ENCODE measurements at regions not wholly inside any gene's neighbourhood (a gene's known extent, or its start where the extent isn't known, plus 50 kb on each side); places are given as distances from the start of the nearest gene placed in this dataset.

DNA sequence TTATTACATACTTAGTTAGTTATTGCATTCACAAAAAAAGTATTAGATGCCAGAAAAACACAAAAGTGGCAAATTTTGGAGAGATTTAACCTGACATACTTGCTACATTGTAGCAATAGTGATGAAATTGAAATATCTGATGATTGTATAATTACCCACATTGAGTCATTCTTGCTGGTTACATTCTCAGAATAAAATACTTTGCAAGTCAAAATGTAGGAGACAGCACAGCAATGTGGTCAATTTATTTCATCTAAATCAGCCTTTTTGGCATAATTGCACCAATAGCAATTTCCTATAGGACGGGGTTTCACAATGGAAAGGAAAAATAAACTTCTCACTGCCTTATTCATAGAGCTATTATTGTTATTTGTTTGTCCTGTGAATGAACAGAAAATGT, 125.0 kb upstream of the ETV6 start:
- no peak overlapping the region for H3K4me3 ChIP-seq (ENCODE audit: low read depth, low read length)
- DNase-seq (ENCODE audit: low read depth) = no peak
- TF ChIP-seq, protein P1, sequence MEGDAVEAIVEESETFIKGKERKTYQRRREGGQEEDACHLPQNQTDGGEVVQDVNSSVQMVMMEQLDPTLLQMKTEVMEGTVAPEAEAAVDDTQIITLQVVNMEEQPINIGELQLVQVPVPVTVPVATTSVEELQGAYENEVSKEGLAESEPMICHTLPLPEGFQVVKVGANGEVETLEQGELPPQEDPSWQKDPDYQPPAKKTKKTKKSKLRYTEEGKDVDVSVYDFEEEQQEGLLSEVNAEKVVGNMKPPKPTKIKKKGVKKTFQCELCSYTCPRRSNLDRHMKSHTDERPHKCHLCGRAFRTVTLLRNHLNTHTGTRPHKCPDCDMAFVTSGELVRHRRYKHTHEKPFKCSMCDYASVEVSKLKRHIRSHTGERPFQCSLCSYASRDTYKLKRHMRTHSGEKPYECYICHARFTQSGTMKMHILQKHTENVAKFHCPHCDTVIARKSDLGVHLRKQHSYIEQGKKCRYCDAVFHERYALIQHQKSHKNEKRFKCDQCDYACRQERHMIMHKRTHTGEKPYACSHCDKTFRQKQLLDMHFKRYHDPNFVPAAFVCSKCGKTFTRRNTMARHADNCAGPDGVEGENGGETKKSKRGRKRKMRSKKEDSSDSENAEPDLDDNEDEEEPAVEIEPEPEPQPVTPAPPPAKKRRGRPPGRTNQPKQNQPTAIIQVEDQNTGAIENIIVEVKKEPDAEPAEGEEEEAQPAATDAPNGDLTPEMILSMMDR (IDR thresholded peaks at IDR 0.05; ENCODE audit: control insufficient read depth, extremely low read depth, insufficient read depth) = no peak

DNA sequence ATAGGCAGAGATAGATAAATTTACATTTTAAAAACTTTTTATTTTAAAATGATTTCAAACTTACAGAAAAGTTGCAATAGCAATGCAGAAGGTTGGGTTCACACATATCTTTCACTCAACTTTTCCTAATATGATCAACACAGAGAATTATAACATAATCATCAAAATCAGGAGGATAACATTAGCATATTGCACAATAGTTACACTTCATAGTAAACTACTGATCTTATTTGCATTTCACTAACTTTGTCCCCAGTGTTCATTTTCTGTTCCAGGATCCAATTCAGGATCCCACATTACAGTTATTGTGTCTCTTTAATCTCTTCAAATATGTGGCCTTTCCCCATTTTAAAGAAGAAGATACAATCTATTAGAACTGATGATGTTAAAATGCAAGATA, 115.4 kb upstream of the ETV6 start:
- no peak for DNase-seq (ENCODE audit: low read depth)
- H3K4me3 ChIP-seq (ENCODE audit: low read depth, low read length) = no peak overlapping the region
- TF ChIP-seq, protein P1 (IDR thresholded peaks at IDR 0.05; ENCODE audit: control insufficient read depth, extremely low read depth, insufficient read depth) = no peak

DNA sequence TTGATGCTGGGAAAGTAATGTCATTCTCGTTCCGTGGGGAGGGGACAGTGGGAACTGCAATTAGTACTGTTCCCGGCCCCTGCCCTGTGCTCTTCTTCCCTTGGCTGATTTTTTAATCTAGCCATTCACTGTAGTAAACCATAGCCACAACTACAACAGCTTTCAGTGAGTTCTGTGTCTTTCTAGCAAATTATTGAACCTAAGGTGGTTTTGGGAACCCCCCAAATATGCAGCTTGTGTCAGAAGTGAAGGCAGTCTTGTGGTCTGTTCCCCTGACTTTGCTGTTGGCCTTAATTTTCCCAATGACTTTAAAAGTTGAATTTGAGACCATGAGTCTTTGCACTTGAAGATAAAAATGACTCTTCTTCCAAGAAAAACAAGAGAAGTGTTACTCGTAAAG, 114.3 kb upstream of the ETV6 start:
- TF ChIP-seq, protein P1 (IDR thresholded peaks at IDR 0.05; ENCODE audit: control insufficient read depth, extremely low read depth, insufficient read depth) = no peak
- no peak for DNase-seq (ENCODE audit: low read depth)
- no peak overlapping the region for H3K4me3 ChIP-seq (ENCODE audit: low read depth, low read length)

DNA sequence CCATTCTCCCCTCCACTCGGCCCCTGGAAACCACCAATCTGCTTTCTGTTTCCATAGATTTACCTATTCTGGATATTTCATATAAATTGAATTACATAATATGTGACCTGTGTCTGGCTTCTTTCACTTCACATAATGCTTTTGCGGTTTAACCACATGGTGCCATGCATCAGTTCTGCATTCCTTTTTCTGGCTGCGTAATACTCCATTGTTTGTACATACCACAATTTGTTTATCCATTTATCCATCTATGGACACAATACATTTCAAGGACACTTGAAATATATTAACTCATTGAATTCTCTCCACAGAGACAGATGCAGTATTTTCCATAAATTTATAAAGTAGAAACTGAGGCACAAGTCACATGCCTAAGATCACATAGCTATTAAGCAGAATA, 110.3 kb upstream of the ETV6 start:
- TF ChIP-seq, protein P1 (IDR thresholded peaks at IDR 0.05; ENCODE audit: control insufficient read depth, extremely low read depth, insufficient read depth) = no peak
- no peak for DNase-seq (ENCODE audit: low read depth)
- H3K4me3 ChIP-seq (ENCODE audit: low read depth, low read length) = no peak overlapping the region

DNA sequence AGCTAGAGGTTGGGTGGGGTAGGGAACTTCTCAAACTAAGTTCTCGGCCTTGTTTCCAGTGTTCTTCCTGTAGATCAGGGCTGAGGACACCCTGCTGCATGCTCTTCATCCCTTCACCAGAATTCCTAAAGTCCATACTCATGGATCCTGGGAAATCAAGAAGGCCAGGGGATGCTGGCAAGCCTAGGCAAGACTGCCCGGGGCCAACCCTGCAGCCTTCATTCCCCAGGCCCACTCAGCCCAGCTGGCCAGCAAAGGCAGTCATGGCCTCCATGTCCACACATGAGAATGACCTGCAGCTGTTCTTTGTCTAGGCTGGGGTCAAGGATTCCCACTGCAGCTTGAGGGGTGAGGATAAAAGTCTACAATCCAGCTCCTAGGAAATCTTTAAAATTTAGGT, 109.3 kb upstream of the ETV6 start:
- TF ChIP-seq, protein P1 (IDR thresholded peaks at IDR 0.05; ENCODE audit: control insufficient read depth, extremely low read depth, insufficient read depth) = no peak
- no peak for DNase-seq (ENCODE audit: low read depth)
- H3K4me3 ChIP-seq (ENCODE audit: low read depth, low read length) = no peak overlapping the region

DNA sequence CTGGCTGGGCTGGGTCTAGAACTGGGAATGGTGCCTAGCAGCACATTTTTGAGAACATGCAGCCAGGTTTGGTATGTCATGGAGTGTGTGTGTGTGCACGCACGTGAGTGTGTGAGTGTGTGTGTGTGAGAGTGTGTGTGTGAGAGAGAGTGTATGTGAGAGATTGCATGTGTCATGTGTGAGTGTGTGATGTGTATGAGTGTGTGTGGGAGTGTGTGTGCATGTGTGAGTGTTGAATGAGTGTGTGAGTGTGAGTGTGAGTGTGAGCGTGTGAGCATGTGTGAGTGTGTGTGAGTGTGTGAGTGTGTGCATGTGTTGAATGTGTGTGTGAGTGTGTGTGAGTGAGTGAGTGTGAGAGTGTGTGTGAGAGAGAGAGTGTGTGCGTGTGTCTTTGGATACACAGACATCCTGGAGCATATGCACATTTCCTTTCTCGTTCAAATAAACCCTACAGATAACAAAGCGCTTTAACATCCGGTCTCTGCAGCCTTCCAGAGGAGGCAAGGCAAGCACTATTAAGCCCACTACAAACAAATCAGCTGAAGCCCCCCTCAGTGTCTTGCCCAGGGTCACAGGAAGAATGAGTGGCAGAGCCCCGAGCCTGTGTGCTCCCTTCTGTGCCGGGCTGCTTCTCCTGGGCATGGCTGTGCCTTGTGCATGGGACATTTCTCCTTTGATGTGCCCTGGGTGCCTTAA, 108.7 kb upstream of the ETV6 start:
- DNase-seq (ENCODE audit: low read depth) = no peak
- TF ChIP-seq, protein P1 (IDR thresholded peaks at IDR 0.05; ENCODE audit: control insufficient read depth, extremely low read depth, insufficient read depth) = no peak

DNA sequence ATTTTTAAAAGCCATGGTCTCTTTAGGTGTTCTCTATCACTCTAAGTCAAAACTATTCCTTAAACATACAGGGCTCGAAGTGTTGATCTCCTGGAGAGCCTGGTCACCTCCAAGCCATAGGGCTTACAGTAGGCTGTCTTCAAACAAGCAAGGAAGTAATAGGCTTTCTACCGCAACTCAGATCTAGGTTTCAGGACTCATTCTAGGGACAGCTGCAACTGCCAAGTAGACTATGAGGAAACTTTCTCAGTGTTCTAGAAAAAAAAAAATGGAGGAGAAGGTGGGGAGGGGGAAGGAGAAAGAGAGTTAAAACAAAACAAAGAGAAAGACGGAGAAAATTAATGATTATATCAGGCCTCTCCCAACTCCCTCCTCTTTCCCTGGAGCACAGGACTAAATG, 106.9 kb upstream of the ETV6 start:
- DNase-seq (ENCODE audit: low read depth) = no peak
- H3K4me3 ChIP-seq (ENCODE audit: low read depth, low read length) = no peak overlapping the region
- TF ChIP-seq, protein P1 (IDR thresholded peaks at IDR 0.05; ENCODE audit: control insufficient read depth, extremely low read depth, insufficient read depth) = no peak

More for the DNA sequence above, 108.7 kb upstream of the ETV6 start:
- no peak overlapping the region for H3K4me3 ChIP-seq (ENCODE audit: low read depth, low read length)
